ENCODE measurements at regions not wholly inside any gene's neighbourhood (a gene's known extent, or its start where the extent isn't known, plus 50 kb on each side); places are given as distances from the start of the nearest gene placed in this dataset.

GRCh38 chr3:182482705-182483104, 310.6 kb upstream of the ATP11B start:
- Histone ChIP-seq H3K27me3 (ENCODE audit: control insufficient read depth in 2 of 2, insufficient read depth in 2 of 2, low read length in 2 of 2) (no peaks in the 10 kb centered on the region), H3K9ac (ENCODE audit: low read depth in 1 of 2, low read length in 2 of 2) (no peak overlapping the region), H3K9me3 (ENCODE audit: control insufficient read depth in 2 of 2, low read length in 2 of 2) (no peaks in the 10 kb centered on the region), H3K4me1 (ENCODE audit: control insufficient read depth in 2 of 2, insufficient read depth in 2 of 2, low read length in 2 of 2) (peaks cover 0 to 4% of the 10 kb centered on the region in 2 donors), H3K4me3 (ENCODE audit: low read length in 2 of 2) (no peak overlapping the region), H3K36me3 (ENCODE audit: control insufficient read depth in 2 of 2, insufficient read depth in 2 of 2, low read length in 2 of 2) (no peaks in the 10 kb centered on the region), H3K27ac (ENCODE audit: low read depth in 2 of 2, low read length in 2 of 2) (no peak overlapping the region)

DNA sequence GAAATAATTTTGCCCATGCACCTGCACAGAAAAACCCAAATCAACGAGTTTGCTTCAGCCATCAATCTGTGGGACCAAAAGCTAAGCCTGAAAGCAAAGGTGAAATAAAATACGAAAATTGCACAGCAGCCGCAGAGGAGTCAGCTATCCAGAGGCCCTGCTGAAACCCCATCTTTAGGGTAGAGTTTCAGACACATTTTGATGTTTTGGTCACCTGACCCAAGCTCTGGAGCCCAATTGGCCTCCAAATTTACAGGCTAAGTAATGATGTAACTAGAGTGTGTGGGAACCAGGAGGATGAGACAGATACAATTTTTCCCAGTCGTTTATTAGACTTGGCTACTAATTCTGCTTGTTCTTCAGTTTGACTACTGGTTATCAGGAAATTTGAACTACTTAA, 308.6 kb upstream of the ATP11B start:
- Histone ChIP-seq H3K4me3 (ENCODE audit: low read length in 2 of 2) (no peak overlapping the region), H3K27me3 (ENCODE audit: control insufficient read depth in 2 of 2, insufficient read depth in 2 of 2, low read length in 2 of 2) (no peaks in the 10 kb centered on the region), H3K27ac (ENCODE audit: low read depth in 2 of 2, low read length in 2 of 2) (no peak overlapping the region), H3K9ac (ENCODE audit: low read depth in 1 of 2, low read length in 2 of 2) (no peak overlapping the region), H3K9me3 (ENCODE audit: control insufficient read depth in 2 of 2, low read length in 2 of 2) (no peaks in the 10 kb centered on the region), H3K4me1 (ENCODE audit: control insufficient read depth in 2 of 2, insufficient read depth in 2 of 2, low read length in 2 of 2) (peaks cover 0 to 4% of the 10 kb centered on the region in 2 donors), H3K36me3 (ENCODE audit: control insufficient read depth in 2 of 2, insufficient read depth in 2 of 2, low read length in 2 of 2) (no peaks in the 10 kb centered on the region)

GRCh38 chr3:182485301-182485700, 308.0 kb upstream of the ATP11B start:
- no peaks in the 10 kb centered on the region for H3K36me3 ChIP-seq (ENCODE audit: control insufficient read depth in 2 of 2, insufficient read depth in 2 of 2, low read length in 2 of 2)
- no peak overlapping the region for H3K27ac ChIP-seq (ENCODE audit: low read depth in 2 of 2, low read length in 2 of 2)
- H3K4me1 ChIP-seq (ENCODE audit: control insufficient read depth in 2 of 2, insufficient read depth in 2 of 2, low read length in 2 of 2), result peaks cover 0 to 4% of the 10 kb centered on the region in 2 donors
- no peak overlapping the region for H3K4me3 ChIP-seq (ENCODE audit: low read length in 2 of 2)
- no peak overlapping the region for H3K9ac ChIP-seq (ENCODE audit: low read depth in 1 of 2, low read length in 2 of 2)
- no peaks in the 10 kb centered on the region for H3K27me3 ChIP-seq (ENCODE audit: control insufficient read depth in 2 of 2, insufficient read depth in 2 of 2, low read length in 2 of 2)
- no peaks in the 10 kb centered on the region for H3K9me3 ChIP-seq (ENCODE audit: control insufficient read depth in 2 of 2, low read length in 2 of 2)

DNA sequence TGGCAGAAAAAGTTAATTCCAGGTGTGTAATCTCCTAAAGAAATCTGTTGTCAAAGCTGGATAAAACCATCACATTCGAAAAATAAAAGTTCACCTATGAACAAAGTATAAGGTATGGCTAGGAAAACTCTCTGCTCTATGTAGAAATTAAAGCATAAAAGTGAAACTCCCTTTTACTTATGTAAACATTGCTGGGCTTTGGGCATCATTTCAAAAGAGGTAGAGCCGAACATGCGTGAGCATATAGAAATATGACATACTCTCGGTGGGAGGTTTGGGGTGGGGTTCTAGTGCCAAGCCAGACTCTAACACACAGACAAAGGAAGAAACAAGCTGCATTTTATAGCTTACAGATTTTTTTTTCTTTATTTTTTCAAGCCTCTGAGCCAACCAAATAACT, 306.8 kb upstream of the ATP11B start:
- Histone ChIP-seq H3K4me1 (ENCODE audit: control insufficient read depth in 2 of 2, insufficient read depth in 2 of 2, low read length in 2 of 2) (peaks cover 0 to 4% of the 10 kb centered on the region in 2 donors), H3K4me3 (ENCODE audit: low read length in 2 of 2) (no peak overlapping the region), H3K36me3 (ENCODE audit: control insufficient read depth in 2 of 2, insufficient read depth in 2 of 2, low read length in 2 of 2) (no peaks in the 10 kb centered on the region), H3K27ac (ENCODE audit: low read depth in 2 of 2, low read length in 2 of 2) (no peak overlapping the region), H3K9ac (ENCODE audit: low read depth in 1 of 2, low read length in 2 of 2) (no peak overlapping the region), H3K27me3 (ENCODE audit: control insufficient read depth in 2 of 2, insufficient read depth in 2 of 2, low read length in 2 of 2) (no peaks in the 10 kb centered on the region), H3K9me3 (ENCODE audit: control insufficient read depth in 2 of 2, low read length in 2 of 2) (no peaks in the 10 kb centered on the region)

DNA sequence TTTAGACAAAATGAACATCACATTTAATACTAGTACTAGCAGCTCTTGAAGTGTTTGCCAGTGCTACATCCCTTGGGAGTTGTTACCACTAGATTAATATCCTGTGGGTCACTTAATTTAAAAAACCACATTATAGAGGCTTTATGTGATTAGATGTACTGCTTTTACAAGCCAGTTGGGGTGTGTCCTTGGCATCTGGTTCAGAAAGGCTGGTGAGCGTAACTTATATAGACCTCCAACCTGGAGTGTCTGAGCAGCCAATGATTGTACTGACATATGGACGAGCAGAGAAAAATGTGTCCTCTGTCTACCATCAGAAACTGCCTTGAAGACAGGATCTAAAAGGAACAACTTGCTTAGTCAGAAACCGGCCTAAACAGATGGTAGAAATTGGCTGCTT, 306.2 kb upstream of the ATP11B start:
- H3K4me1 ChIP-seq (ENCODE audit: control insufficient read depth in 2 of 2, insufficient read depth in 2 of 2, low read length in 2 of 2), result peaks cover 0 to 4% of the 10 kb centered on the region in 2 donors
- no peak overlapping the region for H3K9ac ChIP-seq (ENCODE audit: low read depth in 1 of 2, low read length in 2 of 2)
- H3K4me3 ChIP-seq (ENCODE audit: low read length in 2 of 2), result no peak overlapping the region
- no peak overlapping the region for H3K27ac ChIP-seq (ENCODE audit: low read depth in 2 of 2, low read length in 2 of 2)
- H3K9me3 ChIP-seq (ENCODE audit: control insufficient read depth in 2 of 2, low read length in 2 of 2), result no peaks in the 10 kb centered on the region
- no peaks in the 10 kb centered on the region for H3K27me3 ChIP-seq (ENCODE audit: control insufficient read depth in 2 of 2, insufficient read depth in 2 of 2, low read length in 2 of 2)
- H3K36me3 ChIP-seq (ENCODE audit: control insufficient read depth in 2 of 2, insufficient read depth in 2 of 2, low read length in 2 of 2), result no peaks in the 10 kb centered on the region

DNA sequence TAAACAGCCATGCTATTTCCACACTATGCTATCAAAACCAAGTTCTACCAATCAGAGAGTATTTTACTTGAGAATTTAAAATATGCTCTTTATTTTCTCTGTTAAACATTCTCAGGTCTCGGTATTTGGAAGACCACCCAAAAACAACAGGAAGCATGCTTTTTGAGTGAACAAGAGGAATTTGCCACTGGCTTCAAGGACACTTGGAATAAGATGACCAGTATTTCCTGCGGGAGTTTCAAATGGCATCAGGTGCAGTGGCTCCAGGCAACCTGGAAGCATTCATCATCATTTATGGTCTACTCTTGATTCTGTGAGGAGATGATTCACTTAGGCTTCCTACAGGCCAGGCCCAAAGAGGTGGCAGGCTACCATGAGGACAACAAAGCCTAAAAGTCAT, 305.7 kb upstream of the ATP11B start:
- no peak overlapping the region for H3K4me3 ChIP-seq (ENCODE audit: low read length in 2 of 2)
- H3K9me3 ChIP-seq (ENCODE audit: control insufficient read depth in 2 of 2, low read length in 2 of 2), result no peaks in the 10 kb centered on the region
- peaks cover 0 to 4% of the 10 kb centered on the region in 2 donors for H3K4me1 ChIP-seq (ENCODE audit: control insufficient read depth in 2 of 2, insufficient read depth in 2 of 2, low read length in 2 of 2)
- no peak overlapping the region for H3K9ac ChIP-seq (ENCODE audit: low read depth in 1 of 2, low read length in 2 of 2)
- no peak overlapping the region for H3K27ac ChIP-seq (ENCODE audit: low read depth in 2 of 2, low read length in 2 of 2)
- H3K36me3 ChIP-seq (ENCODE audit: control insufficient read depth in 2 of 2, insufficient read depth in 2 of 2, low read length in 2 of 2), result no peaks in the 10 kb centered on the region
- no peaks in the 10 kb centered on the region for H3K27me3 ChIP-seq (ENCODE audit: control insufficient read depth in 2 of 2, insufficient read depth in 2 of 2, low read length in 2 of 2)

DNA sequence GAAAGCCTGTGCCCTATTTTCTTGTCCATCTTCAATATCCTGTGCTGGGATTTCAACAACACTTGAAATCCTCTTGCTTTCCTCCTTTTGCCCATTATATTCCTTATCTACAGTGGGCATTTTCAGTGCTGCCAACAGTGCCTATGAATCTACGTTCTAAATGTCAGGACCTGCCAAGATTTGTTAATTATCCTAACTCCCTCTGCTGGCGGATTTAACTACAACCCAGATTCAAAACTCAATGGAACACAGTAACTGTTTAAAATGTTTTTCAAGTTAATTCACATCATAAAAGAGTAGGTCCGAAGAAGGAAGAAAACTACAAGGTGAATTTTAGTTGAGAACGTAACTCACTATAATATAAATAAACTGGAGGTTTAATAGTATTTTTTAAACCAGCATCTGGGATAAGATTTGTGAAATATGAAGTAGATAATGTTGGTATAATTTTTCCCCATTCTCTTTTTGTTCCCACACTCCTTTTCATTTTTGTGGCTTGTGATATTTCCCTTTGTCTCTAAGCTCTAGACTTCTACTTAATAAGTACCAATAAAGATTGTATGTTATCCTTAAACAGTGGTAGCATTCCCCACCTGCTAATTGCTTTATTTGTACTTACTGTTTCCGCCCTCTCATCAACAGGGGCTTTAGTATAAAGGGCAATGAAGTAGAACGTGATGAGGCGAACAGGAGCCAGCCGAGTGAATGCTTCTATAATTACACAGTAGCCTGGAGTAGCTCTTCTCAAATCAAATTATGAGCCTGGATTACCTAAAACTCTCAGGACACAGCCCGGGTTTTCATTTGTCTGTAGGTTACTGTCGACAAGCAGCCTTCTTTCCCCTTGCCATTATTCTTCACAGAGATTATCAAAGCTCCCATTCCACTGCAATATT, 302.5 kb upstream of the ATP11B start:
- H3K4me1 ChIP-seq (ENCODE audit: control insufficient read depth in 2 of 2, insufficient read depth in 2 of 2, low read length in 2 of 2), result peaks cover 0 to 4% of the 10 kb centered on the region in 2 donors
- no peak overlapping the region for H3K27ac ChIP-seq (ENCODE audit: low read depth in 2 of 2, low read length in 2 of 2)
- H3K4me3 ChIP-seq (ENCODE audit: low read length in 2 of 2), result no peak overlapping the region
- H3K36me3 ChIP-seq (ENCODE audit: control insufficient read depth in 2 of 2, insufficient read depth in 2 of 2, low read length in 2 of 2), result no peaks in the 10 kb centered on the region
- no peaks in the 10 kb centered on the region for H3K27me3 ChIP-seq (ENCODE audit: control insufficient read depth in 2 of 2, insufficient read depth in 2 of 2, low read length in 2 of 2)
- H3K9ac ChIP-seq (ENCODE audit: low read depth in 1 of 2, low read length in 2 of 2), result no peak overlapping the region
- H3K9me3 ChIP-seq (ENCODE audit: control insufficient read depth in 2 of 2, low read length in 2 of 2), result no peaks in the 10 kb centered on the region

GRCh38 chr3:182491577-182491976, 301.7 kb upstream of the ATP11B start:
- Histone ChIP-seq H3K4me1 (ENCODE audit: control insufficient read depth in 2 of 2, insufficient read depth in 2 of 2, low read length in 2 of 2) (peaks cover 0 to 4% of the 10 kb centered on the region in 2 donors), H3K27ac (ENCODE audit: low read depth in 2 of 2, low read length in 2 of 2) (no peak overlapping the region)

GRCh38 chr3:182492536-182492935, 300.8 kb upstream of the ATP11B start:
- Histone ChIP-seq H3K27me3 (ENCODE audit: control insufficient read depth in 2 of 2, insufficient read depth in 2 of 2, low read length in 2 of 2) (no peaks in the 10 kb centered on the region), H3K36me3 (ENCODE audit: control insufficient read depth in 2 of 2, insufficient read depth in 2 of 2, low read length in 2 of 2) (no peaks in the 10 kb centered on the region), H3K4me3 (ENCODE audit: low read length in 2 of 2) (no peak overlapping the region)

More at GRCh38 chr3:182491577-182491976, 301.7 kb upstream of the ATP11B start:
- H3K36me3 ChIP-seq (ENCODE audit: control insufficient read depth in 2 of 2, insufficient read depth in 2 of 2, low read length in 2 of 2), result no peaks in the 10 kb centered on the region
- no peaks in the 10 kb centered on the region for H3K9me3 ChIP-seq (ENCODE audit: control insufficient read depth in 2 of 2, low read length in 2 of 2)
- no peak overlapping the region for H3K9ac ChIP-seq (ENCODE audit: low read depth in 1 of 2, low read length in 2 of 2)
- no peaks in the 10 kb centered on the region for H3K27me3 ChIP-seq (ENCODE audit: control insufficient read depth in 2 of 2, insufficient read depth in 2 of 2, low read length in 2 of 2)
- no peak overlapping the region for H3K4me3 ChIP-seq (ENCODE audit: low read length in 2 of 2)

DNA sequence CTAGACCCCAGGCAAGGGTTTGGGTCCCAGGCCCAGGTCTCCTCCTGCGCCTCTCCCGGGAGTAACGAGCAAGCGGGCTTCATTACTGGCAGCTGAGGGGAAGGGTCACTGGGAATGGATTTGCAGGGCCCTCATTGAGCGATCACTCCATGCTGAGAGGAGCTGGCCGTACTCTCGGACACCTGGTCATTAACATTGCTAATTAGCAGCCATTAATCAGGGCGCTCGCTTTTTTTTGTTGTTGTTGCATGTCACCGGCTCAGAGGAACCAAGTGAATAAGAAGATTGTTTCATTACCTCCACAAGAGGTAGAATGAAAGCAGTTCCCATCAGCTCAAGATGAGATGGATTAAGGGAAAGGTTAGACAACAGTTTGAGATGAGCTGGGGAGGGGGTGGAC, 293.0 kb upstream of the ATP11B start:
- no peaks in the 10 kb centered on the region for H3K27me3 ChIP-seq (ENCODE audit: control insufficient read depth in 2 of 2, insufficient read depth in 2 of 2, low read length in 2 of 2)
- no peak overlapping the region for H3K4me3 ChIP-seq (ENCODE audit: low read length in 2 of 2)
- no peak overlapping the region for H3K9ac ChIP-seq (ENCODE audit: low read depth in 1 of 2, low read length in 2 of 2)

More at GRCh38 chr3:182492536-182492935, 300.8 kb upstream of the ATP11B start:
- Histone ChIP-seq H3K9me3 (ENCODE audit: control insufficient read depth in 2 of 2, low read length in 2 of 2) (no peaks in the 10 kb centered on the region), H3K9ac (ENCODE audit: low read depth in 1 of 2, low read length in 2 of 2) (no peak overlapping the region), H3K4me1 (ENCODE audit: control insufficient read depth in 2 of 2, insufficient read depth in 2 of 2, low read length in 2 of 2) (no peaks in the 10 kb centered on the region), H3K27ac (ENCODE audit: low read depth in 2 of 2, low read length in 2 of 2) (no peak overlapping the region)

More for the DNA sequence above, 293.0 kb upstream of the ATP11B start:
- no peaks in the 10 kb centered on the region for H3K4me1 ChIP-seq (ENCODE audit: control insufficient read depth in 2 of 2, insufficient read depth in 2 of 2, low read length in 2 of 2)
- no peaks in the 10 kb centered on the region for H3K36me3 ChIP-seq (ENCODE audit: control insufficient read depth in 2 of 2, insufficient read depth in 2 of 2, low read length in 2 of 2)
- H3K9me3 ChIP-seq (ENCODE audit: control insufficient read depth in 2 of 2, low read length in 2 of 2), result no peaks in the 10 kb centered on the region
- H3K27ac ChIP-seq (ENCODE audit: low read depth in 2 of 2, low read length in 2 of 2), result no peak overlapping the region
